ENCODE measurements at regions not wholly inside any gene's neighbourhood (a gene's known extent, or its start where the extent isn't known, plus 50 kb on each side); places are given as distances from the start of the nearest gene placed in this dataset.

DNA sequence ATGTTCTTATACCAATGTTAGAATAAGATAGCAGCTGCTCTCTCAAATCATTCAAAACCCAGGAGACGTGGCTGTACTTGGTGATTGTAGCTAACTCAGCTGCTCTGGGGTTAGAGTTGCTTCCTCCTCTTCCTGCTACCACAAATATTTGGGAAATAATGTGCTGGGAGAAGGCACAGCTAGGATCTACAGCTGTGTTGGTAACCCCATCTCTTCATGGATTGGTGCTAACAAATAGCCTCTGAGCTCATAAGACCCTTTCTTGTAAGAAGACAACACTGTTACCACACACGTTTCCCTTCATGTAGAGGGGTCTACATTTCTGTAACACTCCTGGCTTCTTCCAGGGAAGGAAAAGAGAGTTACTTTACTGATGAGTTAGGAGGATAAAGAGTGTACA is 911.0 kb upstream of the CITED2 start:
- DNase-seq (ENCODE audit: low read depth, low spot score) = no peak
- no peaks in the 10 kb centered on the region for H3K9me3 ChIP-seq (ENCODE audit: insufficient read depth, low read length)
- no peaks in the 10 kb centered on the region for H3K36me3 ChIP-seq (ENCODE audit: insufficient read depth, insufficient read length, low read length)
- TF ChIP-seq SUZ12 (IDR thresholded peaks at IDR 0.05; ENCODE audit: extremely low read depth, insufficient read depth, insufficient read length) (no peak), YY1 (IDR thresholded peaks at IDR 0.05; ENCODE audit: insufficient read depth, insufficient read length) (no peak), ZNF274 (IDR thresholded peaks at IDR 0.05; ENCODE audit: low read depth, low read length) (no peak)
- H3K9ac ChIP-seq (ENCODE audit: insufficient read length, low read depth) = no peak overlapping the region
- H3K4me3 ChIP-seq (ENCODE audit: insufficient read length, low read depth) = no peak overlapping the region
- no peaks in the 10 kb centered on the region for H3K4me1 ChIP-seq (ENCODE audit: insufficient read depth, insufficient read length)
- H3K27me3 ChIP-seq (ENCODE audit: insufficient read depth, insufficient read length) = no peaks in the 10 kb centered on the region

DNA sequence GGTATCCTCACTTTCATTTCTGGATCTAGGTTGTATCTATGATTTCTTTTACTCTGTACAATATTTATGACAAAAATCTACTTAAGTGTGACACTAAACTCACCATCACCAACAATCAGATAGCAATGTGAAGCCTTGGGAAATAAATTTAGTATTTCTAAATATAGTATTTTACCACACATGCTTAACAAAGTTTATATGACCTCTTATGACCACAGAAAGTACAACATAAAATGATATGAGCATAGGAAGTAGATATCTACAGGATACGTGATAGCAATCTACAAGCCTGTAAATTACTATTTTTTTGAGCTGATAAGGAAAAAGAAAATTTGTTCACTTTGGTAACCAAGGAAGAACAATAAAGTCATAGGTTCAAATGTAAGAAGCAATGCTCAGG is 910.4 kb upstream of the CITED2 start:
- Histone ChIP-seq H3K4me3 (ENCODE audit: insufficient read length, low read depth) (no peak overlapping the region), H3K36me3 (ENCODE audit: insufficient read depth, insufficient read length, low read length) (no peaks in the 10 kb centered on the region), H3K9me3 (ENCODE audit: insufficient read depth, low read length) (no peaks in the 10 kb centered on the region), H3K4me1 (ENCODE audit: insufficient read depth, insufficient read length) (no peaks in the 10 kb centered on the region), H3K27me3 (ENCODE audit: insufficient read depth, insufficient read length) (no peaks in the 10 kb centered on the region), H3K9ac (ENCODE audit: insufficient read length, low read depth) (no peak overlapping the region)
- TF ChIP-seq YY1 (IDR thresholded peaks at IDR 0.05; ENCODE audit: insufficient read depth, insufficient read length) (no peak), ZNF274 (IDR thresholded peaks at IDR 0.05; ENCODE audit: low read depth, low read length) (no peak), SUZ12 (IDR thresholded peaks at IDR 0.05; ENCODE audit: extremely low read depth, insufficient read depth, insufficient read length) (no peak)
- no peak for DNase-seq (ENCODE audit: low read depth, low spot score)

DNA sequence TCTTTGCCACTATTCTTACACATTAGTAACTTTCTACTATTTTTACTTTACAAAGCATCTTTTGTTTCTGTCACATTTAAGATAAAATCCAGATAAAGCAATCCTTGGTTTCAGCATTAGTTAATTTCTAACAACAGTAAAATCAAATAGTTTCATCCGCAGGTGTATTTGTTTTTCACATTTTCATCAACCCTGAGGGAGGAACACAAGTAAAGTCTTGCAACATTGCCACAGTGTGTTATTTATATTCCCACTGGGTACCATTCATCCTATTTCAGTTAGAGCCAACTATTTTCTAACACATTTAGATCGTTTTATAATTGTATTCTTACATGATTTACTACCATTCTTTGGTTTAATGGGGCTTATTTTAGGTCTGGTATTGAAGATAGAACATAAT is 908.7 kb upstream of the CITED2 start:
- H3K36me3 ChIP-seq (ENCODE audit: insufficient read depth, insufficient read length, low read length) = no peaks in the 10 kb centered on the region
- no peak overlapping the region for H3K4me3 ChIP-seq (ENCODE audit: insufficient read length, low read depth)
- H3K9me3 ChIP-seq (ENCODE audit: insufficient read depth, low read length) = no peaks in the 10 kb centered on the region
- H3K9ac ChIP-seq (ENCODE audit: insufficient read length, low read depth) = no peak overlapping the region
- no peaks in the 10 kb centered on the region for H3K4me1 ChIP-seq (ENCODE audit: insufficient read depth, insufficient read length)
- TF ChIP-seq YY1 (IDR thresholded peaks at IDR 0.05; ENCODE audit: insufficient read depth, insufficient read length) = no peak
- TF ChIP-seq SUZ12 (IDR thresholded peaks at IDR 0.05; ENCODE audit: extremely low read depth, insufficient read depth, insufficient read length) = no peak
- no peak for TF ChIP-seq ZNF274 (IDR thresholded peaks at IDR 0.05; ENCODE audit: low read depth, low read length)
- no peak for DNase-seq (ENCODE audit: low read depth, low spot score)
- no peaks in the 10 kb centered on the region for H3K27me3 ChIP-seq (ENCODE audit: insufficient read depth, insufficient read length)

DNA sequence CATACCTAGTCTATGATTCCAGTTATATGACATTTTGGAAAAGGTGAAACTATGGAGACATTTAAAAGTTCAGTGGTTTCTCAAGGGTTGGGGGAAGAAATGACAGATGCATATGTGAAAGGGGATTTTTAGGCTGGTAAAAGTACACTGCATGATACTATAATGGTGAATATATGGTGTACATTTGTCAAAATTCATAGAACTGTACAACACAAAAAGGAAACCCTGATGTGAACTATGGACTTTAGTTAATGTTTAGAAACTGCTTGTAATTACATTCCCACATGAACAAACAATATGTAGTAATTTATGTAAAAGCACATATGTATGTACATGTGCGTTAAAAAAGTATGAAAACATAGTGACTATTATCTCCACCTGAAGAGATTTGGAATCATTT is 907.3 kb upstream of the CITED2 start:
- Histone ChIP-seq H3K36me3 (ENCODE audit: insufficient read depth, insufficient read length, low read length) (no peaks in the 10 kb centered on the region), H3K4me3 (ENCODE audit: insufficient read length, low read depth) (no peak overlapping the region), H3K27me3 (ENCODE audit: insufficient read depth, insufficient read length) (no peaks in the 10 kb centered on the region), H3K9me3 (ENCODE audit: insufficient read depth, low read length) (no peaks in the 10 kb centered on the region), H3K9ac (ENCODE audit: insufficient read length, low read depth) (no peak overlapping the region), H3K4me1 (ENCODE audit: insufficient read depth, insufficient read length) (no peaks in the 10 kb centered on the region)
- TF ChIP-seq YY1 (IDR thresholded peaks at IDR 0.05; ENCODE audit: insufficient read depth, insufficient read length) = no peak
- DNase-seq (ENCODE audit: low read depth, low spot score) = no peak

DNA sequence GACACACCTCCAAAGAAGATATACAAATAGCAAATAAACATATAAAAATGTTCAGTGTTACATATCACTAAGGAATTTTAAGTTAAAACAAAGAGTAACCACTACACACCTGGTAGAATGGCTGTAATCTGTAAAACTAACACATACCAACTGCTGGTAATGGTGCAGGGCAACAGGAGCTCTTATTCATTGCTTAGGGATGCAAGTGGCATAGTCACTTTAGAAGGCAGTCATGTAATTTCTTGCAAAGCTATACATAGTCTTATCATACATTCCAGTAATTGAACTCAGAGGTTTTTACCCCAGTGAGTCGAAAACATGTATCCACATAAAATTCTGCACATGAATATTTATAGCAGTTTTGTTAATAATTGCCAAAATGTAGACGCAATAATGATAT is 906.8 kb upstream of the CITED2 start:
- Histone ChIP-seq H3K27me3 (ENCODE audit: insufficient read depth, insufficient read length) (no peaks in the 10 kb centered on the region), H3K36me3 (ENCODE audit: insufficient read depth, insufficient read length, low read length) (no peaks in the 10 kb centered on the region), H3K9ac (ENCODE audit: insufficient read length, low read depth) (no peak overlapping the region), H3K4me3 (ENCODE audit: insufficient read length, low read depth) (no peak overlapping the region), H3K9me3 (ENCODE audit: insufficient read depth, low read length) (no peaks in the 10 kb centered on the region), H3K4me1 (ENCODE audit: insufficient read depth, insufficient read length) (no peaks in the 10 kb centered on the region)
- TF ChIP-seq ZNF274 (IDR thresholded peaks at IDR 0.05; ENCODE audit: low read depth, low read length) (no peak), SUZ12 (IDR thresholded peaks at IDR 0.05; ENCODE audit: extremely low read depth, insufficient read depth, insufficient read length) (no peak), YY1 (IDR thresholded peaks at IDR 0.05; ENCODE audit: insufficient read depth, insufficient read length) (no peak)
- no peak for DNase-seq (ENCODE audit: low read depth, low spot score)

DNA sequence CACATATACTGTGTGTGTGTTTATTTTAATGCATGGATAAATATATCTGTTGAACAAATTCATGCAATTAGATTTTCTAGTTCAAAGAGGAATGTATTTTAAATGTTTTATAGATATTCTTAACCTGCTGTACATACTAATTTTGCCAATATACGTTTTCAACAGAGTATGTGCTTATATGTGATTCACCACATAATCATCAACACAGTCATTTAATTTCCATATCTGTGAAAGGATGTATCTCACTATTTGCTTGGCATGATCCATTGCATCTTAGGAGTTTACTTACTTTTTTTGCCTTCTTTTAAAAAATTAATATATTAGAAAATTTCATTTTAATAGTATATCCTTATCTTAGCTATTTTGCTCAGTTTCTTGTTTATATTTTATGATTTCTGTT is 902.3 kb upstream of the CITED2 start:
- Histone ChIP-seq H3K4me1 (ENCODE audit: insufficient read depth, insufficient read length) (no peaks in the 10 kb centered on the region), H3K9me3 (ENCODE audit: insufficient read depth, low read length) (no peaks in the 10 kb centered on the region), H3K27me3 (ENCODE audit: insufficient read depth, insufficient read length) (no peaks in the 10 kb centered on the region), H3K9ac (ENCODE audit: insufficient read length, low read depth) (no peak overlapping the region), H3K4me3 (ENCODE audit: insufficient read length, low read depth) (no peak overlapping the region), H3K36me3 (ENCODE audit: insufficient read depth, insufficient read length, low read length) (no peaks in the 10 kb centered on the region)
- no peak for DNase-seq (ENCODE audit: low read depth, low spot score)
- TF ChIP-seq ZNF274 (IDR thresholded peaks at IDR 0.05; ENCODE audit: low read depth, low read length) (no peak), SUZ12 (IDR thresholded peaks at IDR 0.05; ENCODE audit: extremely low read depth, insufficient read depth, insufficient read length) (no peak), YY1 (IDR thresholded peaks at IDR 0.05; ENCODE audit: insufficient read depth, insufficient read length) (no peak)

DNA sequence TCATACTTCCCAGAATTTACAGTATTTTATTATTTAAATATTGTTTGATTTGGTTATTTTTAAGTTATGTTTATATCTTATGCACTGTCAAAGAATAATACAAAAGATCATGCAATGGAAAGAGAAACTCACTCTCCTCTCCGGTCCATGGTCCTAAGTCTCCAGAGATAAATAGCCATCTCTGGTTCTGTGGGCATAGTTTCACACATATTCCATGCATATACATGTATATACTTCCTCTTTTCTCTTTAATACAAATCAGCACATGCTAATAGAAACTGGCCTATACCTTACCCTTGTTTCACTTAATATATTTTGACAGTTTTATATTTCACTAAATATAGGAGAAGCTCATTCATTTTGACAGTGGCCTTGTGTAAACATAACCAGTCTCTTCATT is 901.7 kb upstream of the CITED2 start:
- Histone ChIP-seq H3K4me3 (ENCODE audit: insufficient read length, low read depth) (no peak overlapping the region), H3K27me3 (ENCODE audit: insufficient read depth, insufficient read length) (no peaks in the 10 kb centered on the region), H3K36me3 (ENCODE audit: insufficient read depth, insufficient read length, low read length) (no peaks in the 10 kb centered on the region), H3K4me1 (ENCODE audit: insufficient read depth, insufficient read length) (no peaks in the 10 kb centered on the region), H3K9me3 (ENCODE audit: insufficient read depth, low read length) (no peaks in the 10 kb centered on the region), H3K9ac (ENCODE audit: insufficient read length, low read depth) (no peak overlapping the region)
- no peak for DNase-seq (ENCODE audit: low read depth, low spot score)
- TF ChIP-seq SUZ12 (IDR thresholded peaks at IDR 0.05; ENCODE audit: extremely low read depth, insufficient read depth, insufficient read length) = no peak
- TF ChIP-seq YY1 (IDR thresholded peaks at IDR 0.05; ENCODE audit: insufficient read depth, insufficient read length) = no peak
- TF ChIP-seq ZNF274 (IDR thresholded peaks at IDR 0.05; ENCODE audit: low read depth, low read length) = no peak

DNA sequence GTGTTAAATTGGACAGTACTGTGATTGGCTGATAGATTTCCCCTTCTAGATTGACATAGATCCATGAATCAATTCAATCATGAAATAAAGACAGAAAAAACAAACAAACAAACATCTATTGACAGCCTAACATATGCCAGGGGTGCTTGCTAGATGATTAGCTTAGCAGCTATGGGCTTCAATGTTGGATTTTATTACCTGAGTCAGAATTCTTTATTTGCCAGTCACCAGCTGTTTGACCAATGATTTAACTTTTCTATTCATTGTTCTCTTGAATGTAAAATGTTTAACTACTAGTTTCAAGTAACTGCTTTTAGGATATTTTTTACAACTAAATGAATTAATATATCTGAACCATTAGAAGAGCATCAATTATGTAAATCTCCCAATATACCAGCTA is 901.3 kb upstream of the CITED2 start:
- Histone ChIP-seq H3K4me1 (ENCODE audit: insufficient read depth, insufficient read length) (no peaks in the 10 kb centered on the region), H3K9me3 (ENCODE audit: insufficient read depth, low read length) (no peaks in the 10 kb centered on the region), H3K36me3 (ENCODE audit: insufficient read depth, insufficient read length, low read length) (no peaks in the 10 kb centered on the region), H3K27me3 (ENCODE audit: insufficient read depth, insufficient read length) (no peaks in the 10 kb centered on the region), H3K4me3 (ENCODE audit: insufficient read length, low read depth) (no peak overlapping the region), H3K9ac (ENCODE audit: insufficient read length, low read depth) (no peak overlapping the region)
- TF ChIP-seq ZNF274 (IDR thresholded peaks at IDR 0.05; ENCODE audit: low read depth, low read length) (no peak), YY1 (IDR thresholded peaks at IDR 0.05; ENCODE audit: insufficient read depth, insufficient read length) (no peak), SUZ12 (IDR thresholded peaks at IDR 0.05; ENCODE audit: extremely low read depth, insufficient read depth, insufficient read length) (no peak)
- no peak for DNase-seq (ENCODE audit: low read depth, low spot score)
